GM20000 (cell line): ENCODE measurements at regions not wholly inside any gene's neighbourhood (a gene's known extent, or its start where the extent isn't known, plus 50 kb on each side); places are given as distances from the start of the nearest gene placed in this dataset.

Experiments used
- DNase-seq: peaks from one replicate; pipeline ENCODE4 v3.0.0; 2012; ENCODE audit warnings: low spot score
- CTCF ChIP-seq: IDR thresholded peaks from 2 replicates; pipeline ENCODE4 v1.5.1; 2012; ENCODE audit warnings: mild to moderate bottlenecking, control low read depth; ENCODE audit errors: extremely low read depth, missing control alignments

- no peak for DNase-seq
- TF ChIP-seq CTCF: no peak
Observed at GRCh38 chr21:19565587-19565986, 1162.0 kb upstream of the TMPRSS15 start.

- TF ChIP-seq CTCF: no peak
- DNase-seq: no peak
Observed at GRCh38 chr21:19566975-19567374, 1163.4 kb upstream of the TMPRSS15 start.

GRCh38 chr21:19577381-19577780 lies 1173.8 kb upstream of the TMPRSS15 start:
- TF ChIP-seq CTCF: no peak
- no peak for DNase-seq

- no peak for TF ChIP-seq CTCF
- DNase-seq: no peak
Observed at GRCh38 chr21:19590044-19590443, 1186.5 kb upstream of the TMPRSS15 start.

GRCh38 chr21:19603011-19603593 lies 1199.5 kb upstream of the TMPRSS15 start:
- DNase-seq: no peak
- no peak for TF ChIP-seq CTCF

- no peak for DNase-seq
- TF ChIP-seq CTCF: no peak
Observed at GRCh38 chr21:19608101-19608621, 1204.6 kb upstream of the TMPRSS15 start.

GRCh38 chr21:19609611-19610010 lies 1206.0 kb upstream of the TMPRSS15 start:
- TF ChIP-seq CTCF: no peak
- DNase-seq: no peak
